C4-2B (cell line): ENCODE measurements at regions not wholly inside any gene's neighbourhood (a gene's known extent, or its start where the extent isn't known, plus 50 kb on each side); places are given as distances from the start of the nearest gene placed in this dataset.

Experiments
- CTCF ChIP-seq: fragments of 450-650 bp; conservative IDR thresholded peaks from 2 replicates; pipeline ENCODE4 v1.5.1; 2017; ENCODE audit warnings: mild to moderate bottlenecking
- ZFX ChIP-seq: fragments of 450-650 bp; IDR thresholded peaks from 2 replicates; pipeline ENCODE4 v1.6.1; 2017

- TF ChIP-seq CTCF (no peak; the same call in 1 of the 2 replicates), ZFX (no peak)
Measured at GRCh38 chr15:69946870-69947269, 150.8 kb downstream of the TLE3 start.
